GM19328 (cell line): ENCODE measurements at regions not wholly inside any gene's neighbourhood (a gene's known extent, or its start where the extent isn't known, plus 50 kb on each side); places are given as distances from the start of the nearest gene placed in this dataset.

Experiments
- ATAC-seq: cut with Tn5 transposase; IDR thresholded peaks from one replicate; pipeline ENCODE4 v1.9.1; 2021; ENCODE audit warnings: mild to moderate bottlenecking, moderate library complexity; ENCODE audit not compliant: unreplicated experiment

GRCh38 chr13:110097013-110097412 is 209.9 kb downstream of the COL4A1 start:
- no peak for ATAC-seq

- no peak for ATAC-seq
These were observed 214.1 kb downstream of the COL4A1 start for GRCh38 chr13:110092831-110093247.

GRCh38 chr13:110089815-110090214 is 217.1 kb downstream of the COL4A1 start:
- ATAC-seq = no peak

GRCh38 chr13:110089100-110089499 is 217.9 kb downstream of the COL4A1 start:
- no peak for ATAC-seq

GRCh38 chr13:110073982-110074381 is 233.0 kb downstream of the COL4A1 start:
- no peak for ATAC-seq

- no peak for ATAC-seq
These were observed 236.3 kb downstream of the COL4A1 start for GRCh38 chr13:110070511-110071120.

- ATAC-seq = no peak
These were observed 236.9 kb downstream of the COL4A1 start for GRCh38 chr13:110070046-110070445.

- ATAC-seq = no peak
These were observed 238.8 kb downstream of the COL4A1 start for GRCh38 chr13:110068176-110068473.

GRCh38 chr13:110067355-110068175 is 239.4 kb downstream of the COL4A1 start:
- ATAC-seq = no peak

- no peak for ATAC-seq
These were observed 241.2 kb downstream of the COL4A1 start for GRCh38 chr13:110065780-110066179.

GRCh38 chr13:110063490-110064421 is 243.2 kb downstream of the COL4A1 start:
- no peak for ATAC-seq

GRCh38 chr13:110062777-110063442 is 244.0 kb downstream of the COL4A1 start:
- ATAC-seq = no peak

- no peak for ATAC-seq
These were observed 244.7 kb downstream of the COL4A1 start for GRCh38 chr13:110062077-110062776.

- no peak for ATAC-seq
These were observed 245.7 kb downstream of the COL4A1 start for GRCh38 chr13:110061270-110061669.

GRCh38 chr13:110057052-110057451 is 249.9 kb downstream of the COL4A1 start:
- no peak for ATAC-seq

- ATAC-seq = no peak
These were observed 250.3 kb downstream of the COL4A1 start for GRCh38 chr13:110056640-110057039.

- ATAC-seq = no peak
These were observed 251.9 kb downstream of the COL4A1 start for GRCh38 chr13:110055089-110055488.

GRCh38 chr13:110054041-110054440 is 252.9 kb downstream of the COL4A1 start:
- ATAC-seq = no peak

GRCh38 chr13:110047496-110047895 is 259.5 kb downstream of the COL4A1 start:
- no peak for ATAC-seq

- ATAC-seq = no peak
These were observed 260.1 kb downstream of the COL4A1 start for GRCh38 chr13:110046811-110047210.
